Mesothelial cell of epicardium (in vitro differentiated cells): ENCODE measurements at regions not wholly inside any gene's neighbourhood (a gene's known extent, or its start where the extent isn't known, plus 50 kb on each side); places are given as distances from the start of the nearest gene placed in this dataset.
"Not testable (repeated sequence)": the region's sequence is repeated elsewhere in the genome, so short reads cannot be mapped to it uniquely, and the experiment has no call there.

Experiments
- DNase-seq, 2 experiments: peaks; one replicate each; pipeline ENCODE4 v3.0.0; 2021; ENCODE audit warnings: low spot score in 2 of 2; ENCODE audit not compliant: unreplicated experiment in 2 of 2
- H3K27ac Mint-ChIP-seq: 2 replicates; pipeline ENCODE4 v1.8.0; 2021; ENCODE audit warnings: mixed read lengths
- H3K27me3 Mint-ChIP-seq: 2 replicates; pipeline ENCODE4 v1.8.0; 2021; ENCODE audit warnings: low read depth, mixed read lengths
- H3K36me3 Mint-ChIP-seq: 2 replicates; pipeline ENCODE4 v1.8.0; 2021; ENCODE audit warnings: mixed read lengths
- H3K4me1 Mint-ChIP-seq: 2 replicates; pipeline ENCODE4 v1.8.0; 2021; ENCODE audit warnings: mixed read lengths
- H3K4me3 Mint-ChIP-seq: 2 replicates; pipeline ENCODE4 v1.8.0; 2021; ENCODE audit warnings: mild to moderate bottlenecking, moderate library complexity, mixed read lengths
- H3K9me3 Mint-ChIP-seq: 2 replicates; pipeline ENCODE4 v1.8.0; 2021; ENCODE audit warnings: mixed read lengths
- TF ChIP-seq, protein P1 (sequence below): fragments of 200-600 bp; sonication (generic); IDR thresholded peaks from one replicate; pipeline ENCODE4 v1.5.0; 2021; ENCODE audit warnings: antibody characterized with exemption; ENCODE audit not compliant: unreplicated experiment

DNA sequence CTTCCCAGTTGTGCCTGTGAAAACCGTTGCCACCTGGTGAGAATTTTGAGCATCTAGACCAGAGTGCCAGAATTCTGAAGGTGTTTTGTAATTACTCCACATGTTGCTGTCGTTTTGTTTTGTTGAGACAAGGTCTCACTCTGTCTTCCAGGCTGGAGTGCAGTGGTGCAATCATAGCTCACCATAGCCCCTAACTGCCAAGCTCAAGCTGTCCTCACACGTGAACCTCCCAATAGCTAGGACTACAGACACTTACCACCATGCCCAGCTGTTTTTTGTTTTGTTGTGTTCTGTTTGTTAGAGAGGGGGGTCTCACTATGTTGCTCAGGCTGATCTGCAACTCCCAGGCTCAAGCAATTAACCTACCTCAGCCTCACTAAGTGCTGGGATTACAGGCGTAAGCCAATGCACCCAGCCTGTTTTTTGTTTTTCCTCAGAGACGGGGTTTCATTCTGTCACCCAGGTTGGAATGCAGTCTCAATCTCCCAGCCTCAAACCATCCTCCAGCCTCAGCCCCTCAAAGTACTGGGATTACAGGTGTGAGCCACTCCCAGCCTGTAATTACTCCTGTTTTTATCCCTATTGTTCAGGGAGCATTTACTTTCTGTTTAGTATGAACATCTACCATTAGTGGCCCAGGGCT, 121.1 kb upstream of the DMRT1 start:
- DNase-seq, result no peak
- H3K4me3 Mint-ChIP-seq, result no peak overlapping the region
- no peaks in the 10 kb centered on the region for H3K9me3 Mint-ChIP-seq
- peaks cover 76% of the 10 kb centered on the region for H3K4me1 Mint-ChIP-seq
- no peaks in the 10 kb centered on the region for H3K27me3 Mint-ChIP-seq
- TF ChIP-seq, protein P1, sequence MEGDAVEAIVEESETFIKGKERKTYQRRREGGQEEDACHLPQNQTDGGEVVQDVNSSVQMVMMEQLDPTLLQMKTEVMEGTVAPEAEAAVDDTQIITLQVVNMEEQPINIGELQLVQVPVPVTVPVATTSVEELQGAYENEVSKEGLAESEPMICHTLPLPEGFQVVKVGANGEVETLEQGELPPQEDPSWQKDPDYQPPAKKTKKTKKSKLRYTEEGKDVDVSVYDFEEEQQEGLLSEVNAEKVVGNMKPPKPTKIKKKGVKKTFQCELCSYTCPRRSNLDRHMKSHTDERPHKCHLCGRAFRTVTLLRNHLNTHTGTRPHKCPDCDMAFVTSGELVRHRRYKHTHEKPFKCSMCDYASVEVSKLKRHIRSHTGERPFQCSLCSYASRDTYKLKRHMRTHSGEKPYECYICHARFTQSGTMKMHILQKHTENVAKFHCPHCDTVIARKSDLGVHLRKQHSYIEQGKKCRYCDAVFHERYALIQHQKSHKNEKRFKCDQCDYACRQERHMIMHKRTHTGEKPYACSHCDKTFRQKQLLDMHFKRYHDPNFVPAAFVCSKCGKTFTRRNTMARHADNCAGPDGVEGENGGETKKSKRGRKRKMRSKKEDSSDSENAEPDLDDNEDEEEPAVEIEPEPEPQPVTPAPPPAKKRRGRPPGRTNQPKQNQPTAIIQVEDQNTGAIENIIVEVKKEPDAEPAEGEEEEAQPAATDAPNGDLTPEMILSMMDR, result no peak
- no peaks in the 10 kb centered on the region for H3K36me3 Mint-ChIP-seq
- peak overlapping the region; percentile 92 for H3K27ac Mint-ChIP-seq

DNA sequence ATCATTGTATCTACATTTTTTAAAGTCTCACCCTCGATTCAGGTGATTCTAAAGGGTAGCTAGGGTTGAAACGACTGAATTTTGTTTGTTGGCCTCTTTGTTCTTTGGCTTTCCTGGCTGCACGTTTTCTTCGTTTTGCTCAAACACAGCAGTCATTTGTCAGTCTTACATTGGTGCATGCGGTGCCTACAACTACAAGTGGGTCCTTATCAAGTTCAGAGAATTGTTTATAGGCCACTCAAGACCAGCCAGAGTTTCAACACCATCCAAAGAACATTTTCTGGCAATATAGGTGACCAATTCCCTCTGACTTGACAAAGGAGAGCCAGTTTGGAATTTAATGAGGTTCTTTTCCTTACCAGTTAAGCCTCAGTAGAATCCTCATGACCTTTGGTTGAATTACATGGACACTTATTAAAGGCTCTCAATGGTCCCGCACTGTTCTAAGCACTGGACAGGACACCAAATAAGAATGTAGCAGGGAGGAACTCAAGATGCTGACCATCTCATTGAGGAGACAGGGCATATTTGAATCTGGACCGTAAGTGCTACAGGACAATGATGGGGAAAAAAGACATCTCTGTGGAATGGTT, 119.0 kb upstream of the DMRT1 start:
- H3K9me3 Mint-ChIP-seq, result no peaks in the 10 kb centered on the region
- peaks cover 67% of the 10 kb centered on the region for H3K4me1 Mint-ChIP-seq
- peak overlapping the region; percentile 71 for H3K27ac Mint-ChIP-seq
- no peak overlapping the region for H3K4me3 Mint-ChIP-seq
- no peaks in the 10 kb centered on the region for H3K27me3 Mint-ChIP-seq
- no peak for DNase-seq
- no peaks in the 10 kb centered on the region for H3K36me3 Mint-ChIP-seq
- TF ChIP-seq, protein P1, result no peak

DNA sequence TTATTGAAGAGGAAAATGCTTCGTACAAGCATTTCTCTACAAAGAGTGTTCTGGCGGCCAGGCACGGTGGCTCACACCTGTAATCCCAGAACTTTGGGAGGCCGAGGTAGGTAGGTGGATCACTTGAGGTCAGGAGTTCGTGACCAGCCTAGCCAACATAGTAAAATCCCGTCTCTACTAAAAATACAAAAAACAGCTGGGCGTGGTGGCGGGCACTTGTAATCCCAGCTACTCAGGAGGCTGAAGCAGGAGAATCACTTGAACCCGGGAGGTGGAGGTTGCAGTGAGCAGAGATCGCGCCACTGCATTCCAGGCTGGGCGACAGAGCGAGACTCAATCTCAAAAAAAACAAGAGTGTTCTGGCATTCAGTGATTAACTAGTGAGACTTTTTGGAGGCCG, 117.0 kb upstream of the DMRT1 start:
- not testable (repeated sequence) for H3K27me3 Mint-ChIP-seq, H3K36me3 Mint-ChIP-seq, H3K4me3 Mint-ChIP-seq, DNase-seq, H3K9me3 Mint-ChIP-seq
- Mint-ChIP-seq H3K4me1 (peaks cover 61% of the 10 kb centered on the region), H3K27ac (peak overlapping the region; percentile 92)

DNA sequence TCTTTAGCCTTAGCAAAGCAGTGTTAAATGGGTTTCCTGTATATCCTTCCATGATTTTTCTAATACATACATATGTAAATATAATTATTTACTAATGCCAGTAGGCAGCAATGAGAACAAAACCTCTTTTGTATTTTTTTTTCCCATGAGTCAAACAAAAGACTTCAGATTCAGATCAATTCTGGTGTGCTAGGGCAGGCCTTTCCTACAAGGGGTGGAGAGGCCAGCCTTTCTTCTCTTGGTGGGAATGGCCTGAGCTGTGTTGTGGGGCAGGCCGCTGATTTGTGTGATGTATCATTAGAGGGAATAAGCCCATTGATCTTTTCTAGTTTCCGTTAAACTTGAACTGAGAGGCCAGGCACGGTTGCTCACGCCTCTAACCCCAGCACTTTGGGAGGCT, 115.5 kb upstream of the DMRT1 start:
- H3K36me3 Mint-ChIP-seq, result peaks cover 9% of the 10 kb centered on the region
- peaks cover 46% of the 10 kb centered on the region for H3K4me1 Mint-ChIP-seq
- DNase-seq, result no peak
- peak overlapping the region; percentile 89 for H3K27ac Mint-ChIP-seq
- TF ChIP-seq, protein P1, result no peak
- H3K4me3 Mint-ChIP-seq, result no peak overlapping the region
- no peaks in the 10 kb centered on the region for H3K9me3 Mint-ChIP-seq
- no peaks in the 10 kb centered on the region for H3K27me3 Mint-ChIP-seq

DNA sequence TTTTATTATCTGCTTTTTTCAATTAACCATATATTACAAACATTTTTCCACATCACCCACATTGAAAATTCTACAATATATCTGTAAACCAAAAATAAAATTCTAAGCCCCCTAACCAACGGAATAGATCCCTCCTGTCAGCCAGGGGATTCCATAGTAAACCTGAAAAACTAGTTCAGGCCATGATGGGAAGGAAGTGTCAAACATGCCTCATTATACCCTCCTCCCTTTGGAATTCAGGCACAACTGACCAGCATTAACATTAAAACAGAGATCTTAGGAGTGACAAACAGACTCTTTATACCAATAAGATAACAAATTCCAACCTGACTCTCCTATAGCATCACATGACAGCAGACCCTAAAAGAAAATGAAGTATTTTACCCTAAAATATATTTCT, 113.7 kb upstream of the DMRT1 start:
- DNase-seq, result no peak
- Mint-ChIP-seq H3K4me1 (peaks cover 39% of the 10 kb centered on the region), H3K27me3 (no peaks in the 10 kb centered on the region), H3K36me3 (peaks cover 25% of the 10 kb centered on the region), H3K4me3 (no peak overlapping the region), H3K27ac (peak overlapping the region; percentile 87), H3K9me3 (no peaks in the 10 kb centered on the region)
- TF ChIP-seq, protein P1, result no peak

GRCh38 chr9:728535-728934, 113.0 kb upstream of the DMRT1 start:
- TF ChIP-seq, protein P1, result no peak
- no peaks in the 10 kb centered on the region for H3K9me3 Mint-ChIP-seq
- peak overlapping the region; percentile 87 for H3K27ac Mint-ChIP-seq
- no peaks in the 10 kb centered on the region for H3K27me3 Mint-ChIP-seq
- peaks cover 33% of the 10 kb centered on the region for H3K4me1 Mint-ChIP-seq
- peaks cover 25% of the 10 kb centered on the region for H3K36me3 Mint-ChIP-seq
- DNase-seq, result no peak
- no peak overlapping the region for H3K4me3 Mint-ChIP-seq
